ENCODE measurements at regions not wholly inside any gene's neighbourhood (a gene's known extent, or its start where the extent isn't known, plus 50 kb on each side); places are given as distances from the start of the nearest gene placed in this dataset.

GRCh38 chr14:43735932-43736331, 771.2 kb downstream of the FSCB start:
- FAIRE-seq (no peak), DNase-seq (ENCODE audit: low read depth, low spot score) (no peak)
- TF ChIP-seq POLR2AphosphoS5 (IDR thresholded peaks at IDR 0.05; ENCODE audit: insufficient read depth, low read depth, low read length) (no peak), POLR2A (IDR thresholded peaks at IDR 0.05; ENCODE audit: low read depth, low read length) (no peak), EZH2 (IDR thresholded peaks at IDR 0.05; ENCODE audit: borderline replicate concordance, low read depth, low read length, severe bottlenecking) (no peak), JUN (IDR thresholded peaks at IDR 0.05; ENCODE audit: borderline replicate concordance, insufficient read depth, insufficient read length, low read depth) (no peak), MYC (IDR thresholded peaks at IDR 0.05; ENCODE audit: low read depth, low read length) (no peak), FOS (IDR thresholded peaks at IDR 0.05; ENCODE audit: borderline replicate concordance, insufficient read depth, low read length) (no peak), GATA2 (IDR thresholded peaks at IDR 0.05; ENCODE audit: insufficient read depth, insufficient read length, low read depth, low read length) (no peak), CTCF (IDR thresholded peaks at IDR 0.05; ENCODE audit: extremely low read depth in 1 of 2, insufficient read depth in 1 of 2, low read depth in 1 of 2, low read length in 2 of 2) (no peak), MAX (IDR thresholded peaks at IDR 0.05; ENCODE audit: insufficient read depth, insufficient read length) (no peak)
- H3K9me3 ChIP-seq (replicated peaks; ENCODE audit: control insufficient read depth, insufficient read depth, low read length) = peaks cover 2% of the 10 kb centered on the region
- no peaks in the 10 kb centered on the region for H3K79me2 ChIP-seq (ENCODE audit: control insufficient read depth, insufficient read depth, low read length)
- intact Hi-C loops (cut with micrococcal nuclease) (no loop called here), dilution Hi-C loops (cut with MboI; ENCODE audit: extremely low pct_ligation_motif_present, low sequenced_read_pairs) (no loop called here)
- H2AFZ ChIP-seq (ENCODE audit: low read depth, low read length) = no peak overlapping the region
- H3K9me1 ChIP-seq (replicated peaks; ENCODE audit: control insufficient read depth, extremely low read depth, insufficient read depth, low read length) = no peaks in the 10 kb centered on the region
- no peaks in the 10 kb centered on the region for H3K36me3 ChIP-seq (ENCODE audit: control insufficient read depth in 2 of 2, extremely low read depth in 1 of 2, insufficient read depth in 2 of 2, low read length in 2 of 2)
- no peak overlapping the region for H3K9ac ChIP-seq (replicated peaks; ENCODE audit: extremely low read depth, insufficient read depth, low read length)
- H3K4me1 ChIP-seq (ENCODE audit: control insufficient read depth, extremely low read depth, insufficient read depth, low read length) = no peaks in the 10 kb centered on the region
- no peaks in the 10 kb centered on the region for H3K27me3 ChIP-seq (ENCODE audit: control insufficient read depth in 2 of 2, insufficient read depth in 2 of 2, low read length in 2 of 2)
- H3K4me2 ChIP-seq (ENCODE audit: insufficient read depth, low read length) = no peak overlapping the region
- ChIA-PET POLR2A (no interaction called here), CTCF (no interaction called here)
- no TSS peak for BruUV-seq (replicated peaks)
- no peak overlapping the region for H3K4me3 ChIP-seq (replicated peaks in 1 of 3; ENCODE audit: insufficient read depth in 1 of 3, low read depth in 1 of 3, low read length in 3 of 3)
- no peaks in the 10 kb centered on the region for H4K20me1 ChIP-seq (replicated peaks; ENCODE audit: control insufficient read depth, extremely low read depth, insufficient read depth, low read length)
- no peak overlapping the region for H3K27ac ChIP-seq (ENCODE audit: insufficient read depth, low read depth, low read length)

Measured in endothelial cell of umbilical vein (primary cell).